Fibroblast of lung (primary cell): ENCODE measurements at regions not wholly inside any gene's neighbourhood (a gene's known extent, or its start where the extent isn't known, plus 50 kb on each side); places are given as distances from the start of the nearest gene placed in this dataset.

Experiments used
- DNase-seq, 2 donors: peaks; one replicate each; pipeline versions ENCODE4 v3.0.0 to v3.0.0-alpha.2; 2010; ENCODE audit warnings: low read depth in 2 of 2
- H2AFZ ChIP-seq: 2 replicates; pipeline ENCODE4 v1.5.1; 2012; ENCODE audit warnings: low read length, control low read depth, inconsistent platforms
- H3K27ac ChIP-seq: 2 replicates; pipeline ENCODE4 v1.5.1; 2011; ENCODE audit warnings: low read length, control low read depth; ENCODE audit not compliant: insufficient read depth
- H3K27me3 ChIP-seq: 2 replicates; pipeline ENCODE4 v1.5.1; 2011; ENCODE audit warnings: mild to moderate bottlenecking, low read length; ENCODE audit not compliant: control insufficient read depth, insufficient read depth
- H3K36me3 ChIP-seq: 2 replicates; pipeline ENCODE4 v1.5.1; 2011; ENCODE audit warnings: low read length; ENCODE audit not compliant: control insufficient read depth, insufficient read depth
- H3K4me1 ChIP-seq: 2 replicates; pipeline ENCODE4 v1.5.1; 2011; ENCODE audit warnings: low read length; ENCODE audit not compliant: control insufficient read depth, insufficient read depth; ENCODE audit errors: extremely low read depth
- H3K4me2 ChIP-seq: 2 replicates; pipeline ENCODE4 v1.5.1; 2011; ENCODE audit warnings: low read length, control low read depth; ENCODE audit not compliant: insufficient read depth; ENCODE audit errors: extremely low read depth
- H3K4me3 ChIP-seq, 4 experiments: fragments of 200-600 bp in 1 of 4; sonication (generic) in 1 of 4; replicated peaks in 1 of 4; 2 replicates each; pipeline ENCODE4 v1.5.1; 2011 to 2016; ENCODE audit warnings: low read length in 4 of 4, low read depth in 3 of 4, mild to moderate bottlenecking in 3 of 4, control low read depth in 2 of 4, inconsistent platforms in 1 of 4, mixed read lengths in 1 of 4; ENCODE audit not compliant: insufficient read depth in 1 of 4; ENCODE audit errors: control extremely low read depth in 1 of 4
- H3K79me2 ChIP-seq: 2 replicates; pipeline ENCODE4 v1.5.1; 2012; ENCODE audit warnings: mild to moderate bottlenecking, low read length, inconsistent platforms; ENCODE audit not compliant: control insufficient read depth, insufficient read depth
- H3K9ac ChIP-seq: 2 replicates; pipeline ENCODE4 v1.5.1; 2011; ENCODE audit warnings: mild to moderate bottlenecking, low read length, control low read depth; ENCODE audit not compliant: insufficient read depth
- H3K9me3 ChIP-seq: 2 replicates; pipeline ENCODE4 v1.5.1; 2012; ENCODE audit warnings: low read depth, low read length; ENCODE audit not compliant: control insufficient read depth, insufficient read depth
- H4K20me1 ChIP-seq: 2 replicates; pipeline ENCODE4 v1.5.1; 2011; ENCODE audit warnings: low read length; ENCODE audit not compliant: control insufficient read depth, insufficient read depth; ENCODE audit errors: extremely low read depth
- EZH2 ChIP-seq: IDR thresholded peaks from 2 replicates; pipeline ENCODE4 v1.5.1; 2012; ENCODE audit warnings: low read length, control low read depth, mild to moderate bottlenecking; ENCODE audit errors: missing control alignments
- TF ChIP-seq, protein P1 (sequence below), 2 donors: IDR thresholded peaks in 1 of 2; conservative IDR thresholded peaks in 1 of 2; 1 replicate in 1 of 2; 2 replicates in 1 of 2; pipeline ENCODE4 v1.5.1; 2011 to 2012; ENCODE audit warnings: low read length in 2 of 2, control low read depth in 1 of 2, inconsistent platforms in 1 of 2, low read depth in 1 of 2, mild to moderate bottlenecking in 1 of 2

DNA sequence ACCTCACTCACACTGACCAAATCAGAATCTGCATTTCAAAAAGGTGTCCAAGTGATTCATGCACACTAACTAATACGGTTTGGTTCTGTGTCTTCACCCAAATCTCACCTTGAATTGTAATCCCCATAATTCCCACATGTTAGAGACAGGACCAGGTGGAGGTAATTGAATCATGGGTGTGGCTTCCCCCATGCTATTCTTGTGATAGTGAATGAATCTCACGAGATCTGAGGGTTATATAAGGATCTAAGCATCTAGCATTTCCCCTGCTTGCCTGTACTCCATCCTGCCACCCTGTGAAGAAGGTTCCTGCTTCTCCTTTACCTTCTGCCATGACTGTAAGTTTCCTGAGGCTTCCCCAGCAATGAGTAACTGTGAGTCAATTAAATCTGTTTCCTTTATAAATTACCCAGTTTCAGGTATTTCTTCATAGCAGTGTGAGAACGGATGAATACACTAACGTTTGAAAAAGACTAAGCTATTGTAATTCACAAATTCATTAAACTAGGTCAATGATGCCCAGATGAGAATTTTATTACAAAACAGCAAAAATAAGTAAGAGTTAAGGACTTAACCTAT, 759.1 kb downstream of the GALC start:
- Histone ChIP-seq H4K20me1 (no peaks in the 10 kb centered on the region), H3K4me3 (no peak overlapping the region), H3K4me1 (no peaks in the 10 kb centered on the region), H3K4me2 (no peak overlapping the region), H3K27ac (no peak overlapping the region), H3K27me3 (no peaks in the 10 kb centered on the region), H3K9ac (no peak overlapping the region), H3K79me2 (no peaks in the 10 kb centered on the region), H2AFZ (no peak overlapping the region), H3K36me3 (no peaks in the 10 kb centered on the region), H3K9me3 (no peaks in the 10 kb centered on the region)
- TF ChIP-seq EZH2 = no peak
- TF ChIP-seq, protein P1, sequence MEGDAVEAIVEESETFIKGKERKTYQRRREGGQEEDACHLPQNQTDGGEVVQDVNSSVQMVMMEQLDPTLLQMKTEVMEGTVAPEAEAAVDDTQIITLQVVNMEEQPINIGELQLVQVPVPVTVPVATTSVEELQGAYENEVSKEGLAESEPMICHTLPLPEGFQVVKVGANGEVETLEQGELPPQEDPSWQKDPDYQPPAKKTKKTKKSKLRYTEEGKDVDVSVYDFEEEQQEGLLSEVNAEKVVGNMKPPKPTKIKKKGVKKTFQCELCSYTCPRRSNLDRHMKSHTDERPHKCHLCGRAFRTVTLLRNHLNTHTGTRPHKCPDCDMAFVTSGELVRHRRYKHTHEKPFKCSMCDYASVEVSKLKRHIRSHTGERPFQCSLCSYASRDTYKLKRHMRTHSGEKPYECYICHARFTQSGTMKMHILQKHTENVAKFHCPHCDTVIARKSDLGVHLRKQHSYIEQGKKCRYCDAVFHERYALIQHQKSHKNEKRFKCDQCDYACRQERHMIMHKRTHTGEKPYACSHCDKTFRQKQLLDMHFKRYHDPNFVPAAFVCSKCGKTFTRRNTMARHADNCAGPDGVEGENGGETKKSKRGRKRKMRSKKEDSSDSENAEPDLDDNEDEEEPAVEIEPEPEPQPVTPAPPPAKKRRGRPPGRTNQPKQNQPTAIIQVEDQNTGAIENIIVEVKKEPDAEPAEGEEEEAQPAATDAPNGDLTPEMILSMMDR (conservative IDR thresholded peaks at IDR 0.05 in 1 of 2, IDR thresholded peaks at IDR 0.05 in 1 of 2; ENCODE audit: low read depth in 1 of 2, low read length in 2 of 2) = no peak
- DNase-seq = no peak

DNA sequence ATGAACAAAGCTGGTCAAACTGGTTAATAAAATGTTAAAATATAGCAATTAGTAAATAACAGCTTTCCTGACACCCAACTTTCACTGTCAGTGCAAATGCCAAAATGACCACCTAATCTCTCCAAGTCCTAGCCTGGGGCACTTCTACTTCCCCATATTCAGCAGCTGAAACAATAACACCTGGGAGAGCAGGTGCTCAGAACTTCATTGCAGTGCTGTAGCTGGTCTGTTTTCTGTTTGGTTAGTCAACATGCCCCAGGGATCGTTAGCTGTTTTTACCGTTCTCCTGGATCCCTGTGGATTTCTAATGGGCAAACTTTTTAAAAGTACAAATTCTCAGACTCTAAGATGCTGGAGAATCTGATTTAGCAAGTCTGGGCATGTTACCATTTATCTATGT, 759.7 kb downstream of the GALC start:
- no peaks in the 10 kb centered on the region for H3K9me3 ChIP-seq
- no peak overlapping the region for H2AFZ ChIP-seq
- no peaks in the 10 kb centered on the region for H3K27me3 ChIP-seq
- no peak overlapping the region for H3K27ac ChIP-seq
- H3K79me2 ChIP-seq = no peaks in the 10 kb centered on the region
- no peak overlapping the region for H3K9ac ChIP-seq
- H3K4me2 ChIP-seq = no peak overlapping the region
- TF ChIP-seq, protein P1 (conservative IDR thresholded peaks at IDR 0.05 in 1 of 2, IDR thresholded peaks at IDR 0.05 in 1 of 2; ENCODE audit: low read depth in 1 of 2, low read length in 2 of 2) = no peak
- TF ChIP-seq EZH2 = no peak
- H3K4me3 ChIP-seq = no peak overlapping the region
- DNase-seq = no peak
- H3K36me3 ChIP-seq = no peaks in the 10 kb centered on the region
- no peaks in the 10 kb centered on the region for H4K20me1 ChIP-seq
- no peaks in the 10 kb centered on the region for H3K4me1 ChIP-seq

DNA sequence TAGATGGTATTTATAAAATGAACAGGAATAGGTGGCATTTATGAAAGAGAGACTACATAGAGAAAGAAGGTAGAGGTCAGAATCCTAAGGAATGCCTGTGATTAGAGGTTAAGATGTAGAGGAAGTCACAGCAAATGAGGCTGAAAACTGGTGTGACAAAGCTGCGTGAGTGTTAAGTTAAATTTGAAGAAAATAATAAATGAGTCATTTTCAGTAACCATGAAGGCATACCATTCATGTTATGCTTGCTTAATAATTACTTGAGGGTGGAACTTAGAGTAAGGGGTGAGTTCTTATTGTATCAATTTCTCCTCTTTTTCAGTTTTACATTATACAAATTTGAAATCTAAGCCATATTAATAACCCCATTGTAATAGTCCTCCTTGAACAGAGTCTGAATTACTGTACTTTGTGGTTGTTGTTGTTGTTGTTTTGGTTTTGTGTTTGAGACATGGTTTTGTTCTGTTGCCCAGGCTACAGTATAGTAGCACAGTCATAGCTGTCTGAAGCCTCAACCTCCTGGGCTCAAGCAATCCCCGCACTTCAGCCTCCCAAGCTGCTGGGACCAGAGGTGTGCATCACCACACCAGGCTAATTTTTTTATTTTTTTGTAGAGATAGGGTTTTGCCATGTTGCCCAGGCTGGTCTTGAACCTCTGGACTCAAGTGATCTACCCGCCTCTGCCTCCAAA, 761.5 kb downstream of the GALC start:
- no peak overlapping the region for H3K9ac ChIP-seq
- H3K9me3 ChIP-seq = no peaks in the 10 kb centered on the region
- no peaks in the 10 kb centered on the region for H3K27me3 ChIP-seq
- H4K20me1 ChIP-seq = no peaks in the 10 kb centered on the region
- H3K4me3 ChIP-seq = no peak overlapping the region
- H3K79me2 ChIP-seq = no peaks in the 10 kb centered on the region
- H2AFZ ChIP-seq = no peak overlapping the region
- no peak overlapping the region for H3K27ac ChIP-seq
- TF ChIP-seq EZH2 = no peak
- TF ChIP-seq, protein P1 (conservative IDR thresholded peaks at IDR 0.05 in 1 of 2, IDR thresholded peaks at IDR 0.05 in 1 of 2; ENCODE audit: low read depth in 1 of 2, low read length in 2 of 2) = no peak
- no peak overlapping the region for H3K4me2 ChIP-seq
- peak in 1 of 2 donors; percentile 50 for DNase-seq
- no peaks in the 10 kb centered on the region for H3K4me1 ChIP-seq
- H3K36me3 ChIP-seq = no peaks in the 10 kb centered on the region
